GM20000 (cell line): ENCODE measurements at regions not wholly inside any gene's neighbourhood (a gene's known extent, or its start where the extent isn't known, plus 50 kb on each side); places are given as distances from the start of the nearest gene placed in this dataset.
"Not testable (repeated sequence)": the region's sequence is repeated elsewhere in the genome, so short reads cannot be mapped to it uniquely, and the experiment has no call there.

Experiments
- DNase-seq: peaks from one replicate; pipeline ENCODE4 v3.0.0; 2012; ENCODE audit warnings: low spot score
- CTCF ChIP-seq: IDR thresholded peaks from 2 replicates; pipeline ENCODE4 v1.5.1; 2012; ENCODE audit warnings: mild to moderate bottlenecking, control low read depth; ENCODE audit errors: extremely low read depth, missing control alignments

DNA sequence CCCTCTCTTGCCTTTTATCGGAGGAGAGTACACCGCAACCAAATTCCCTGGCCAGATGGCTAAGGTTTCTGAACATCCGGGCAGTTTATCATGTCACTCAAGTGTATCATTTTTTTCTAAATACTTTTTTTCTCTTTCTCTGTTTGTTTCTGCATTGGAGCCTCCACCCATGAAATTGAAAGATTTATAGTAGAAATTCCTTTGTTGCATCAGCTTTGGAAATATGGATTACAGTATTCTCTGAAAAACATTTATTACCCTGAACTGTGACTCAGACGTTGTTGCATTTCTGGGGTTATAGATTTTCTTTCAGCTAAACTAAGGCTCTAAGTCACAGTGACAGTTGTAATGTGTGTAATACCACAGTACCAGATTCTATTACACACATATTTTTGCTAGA lies 187.0 kb downstream of the SPTSSA start:
- TF ChIP-seq CTCF: no peak
- no peak for DNase-seq

GRCh38 chr14:34273716-34274115 lies 188.3 kb downstream of the SPTSSA start:
- DNase-seq: not testable (repeated sequence)

DNA sequence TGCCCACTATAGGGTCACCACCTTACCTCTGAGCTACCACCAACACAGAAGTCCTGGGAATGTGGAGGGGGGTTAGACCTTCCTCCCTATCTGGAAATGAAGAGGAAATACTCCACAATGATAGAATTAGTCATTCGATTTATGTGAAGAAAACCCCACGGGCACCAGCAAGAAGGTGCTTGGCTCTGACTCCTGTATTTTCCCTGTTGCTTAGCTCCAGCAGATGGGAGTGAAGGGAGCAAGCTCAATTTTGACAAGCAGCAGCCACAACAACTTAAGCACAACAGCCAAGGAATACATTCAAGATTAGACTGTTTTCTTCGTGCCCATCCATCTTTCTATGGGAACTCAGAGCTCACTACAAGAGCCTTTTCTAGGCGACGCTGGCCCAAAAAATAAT lies 191.7 kb downstream of the SPTSSA start:
- no peak for TF ChIP-seq CTCF
- DNase-seq: no peak

GRCh38 chr14:34266344-34266743 lies 195.7 kb downstream of the SPTSSA start:
- no peak for TF ChIP-seq CTCF
- DNase-seq: no peak

DNA sequence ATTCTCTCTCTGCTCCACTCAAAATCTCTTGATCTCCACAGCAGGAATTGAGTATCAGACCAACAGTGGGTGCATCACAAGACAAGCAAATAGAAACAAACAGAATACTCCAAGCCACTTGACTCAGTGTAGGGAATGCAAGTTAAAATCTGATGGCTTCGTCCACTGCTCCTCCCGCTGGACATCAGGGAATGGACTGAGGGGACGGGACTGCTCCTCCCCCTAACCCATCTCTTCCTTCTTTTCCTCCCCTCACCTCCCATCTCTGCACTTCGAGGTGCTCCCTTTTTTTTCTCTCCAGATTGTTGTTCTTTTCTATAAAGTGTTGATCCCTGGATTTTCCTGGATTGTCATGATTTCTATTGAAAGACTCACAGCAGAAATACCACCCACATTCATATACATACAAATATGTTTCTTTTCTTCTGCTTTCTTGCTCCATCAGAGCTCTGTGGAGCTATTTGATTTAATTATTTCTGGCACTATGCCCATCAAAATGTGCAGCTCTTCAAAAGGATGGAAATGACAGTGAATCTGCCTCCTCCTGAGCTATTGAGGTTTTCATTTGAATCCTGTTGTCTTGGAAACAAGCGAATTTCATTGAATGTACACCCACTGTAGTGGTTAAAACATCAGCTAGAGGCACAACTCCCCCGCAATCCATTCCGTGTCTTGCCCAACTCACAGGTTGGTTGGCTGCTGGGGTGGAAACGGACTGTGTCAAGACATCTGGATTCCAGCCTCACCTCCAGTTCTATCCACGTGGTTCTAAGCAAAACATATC lies 199.7 kb downstream of the SPTSSA start:
- no peak for DNase-seq
- no peak for TF ChIP-seq CTCF

- TF ChIP-seq CTCF: no peak
- DNase-seq: no peak
Measured at GRCh38 chr14:34259996-34260395, 202.0 kb downstream of the SPTSSA start.

GRCh38 chr14:34258318-34258717 lies 203.7 kb downstream of the SPTSSA start:
- DNase-seq: no peak
- no peak for TF ChIP-seq CTCF

DNA sequence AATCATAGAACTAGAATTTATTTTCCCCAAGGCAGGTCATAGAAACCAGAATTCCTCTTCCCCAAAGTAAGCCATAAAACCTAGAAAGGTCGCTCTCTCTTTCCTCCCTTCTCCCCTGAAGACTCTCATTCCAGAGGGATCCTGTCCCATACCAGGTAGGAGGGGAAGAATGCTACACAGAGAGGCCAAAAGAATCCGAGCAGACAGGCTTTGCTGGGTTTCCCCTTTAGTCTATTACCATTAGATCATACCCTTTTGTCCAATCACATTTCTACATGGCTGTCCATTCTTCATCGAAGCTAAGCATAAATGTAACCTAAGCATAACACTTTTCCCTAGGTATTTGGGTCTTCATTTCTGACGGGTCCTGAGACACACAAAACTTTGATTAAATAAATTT lies 204.5 kb downstream of the SPTSSA start:
- TF ChIP-seq CTCF: no peak

More for the DNA sequence above, 204.5 kb downstream of the SPTSSA start:
- no peak for DNase-seq
